HG03378 (cell line): ENCODE measurements at regions not wholly inside any gene's neighbourhood (a gene's known extent, or its start where the extent isn't known, plus 50 kb on each side); places are given as distances from the start of the nearest gene placed in this dataset.

Experiments
- ATAC-seq: cut with Tn5 transposase; IDR thresholded peaks from one replicate; pipeline ENCODE4 v1.9.1; 2021; ENCODE audit warnings: mild to moderate bottlenecking, moderate library complexity; ENCODE audit not compliant: unreplicated experiment

DNA sequence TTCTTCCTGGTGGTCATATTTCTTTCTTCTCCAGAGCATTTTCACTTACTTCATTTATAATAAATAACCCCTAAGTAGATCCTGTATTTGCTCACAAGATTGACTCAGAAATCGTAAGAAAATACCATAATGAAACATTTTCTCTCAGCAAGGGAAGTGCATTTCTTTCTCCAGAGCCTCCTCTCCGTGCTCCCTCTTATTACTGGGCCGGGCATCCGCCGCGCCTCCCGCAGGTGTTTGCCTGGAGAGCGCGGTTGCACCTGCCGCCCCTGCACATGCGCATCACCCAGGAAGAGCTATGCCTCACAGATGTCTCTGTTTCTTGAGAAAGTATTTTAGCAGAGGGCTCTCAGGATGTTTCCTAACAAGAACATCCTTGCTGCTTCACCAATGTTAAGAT lies 509.2 kb downstream of the TCERG1L start:
- no peak for ATAC-seq

DNA sequence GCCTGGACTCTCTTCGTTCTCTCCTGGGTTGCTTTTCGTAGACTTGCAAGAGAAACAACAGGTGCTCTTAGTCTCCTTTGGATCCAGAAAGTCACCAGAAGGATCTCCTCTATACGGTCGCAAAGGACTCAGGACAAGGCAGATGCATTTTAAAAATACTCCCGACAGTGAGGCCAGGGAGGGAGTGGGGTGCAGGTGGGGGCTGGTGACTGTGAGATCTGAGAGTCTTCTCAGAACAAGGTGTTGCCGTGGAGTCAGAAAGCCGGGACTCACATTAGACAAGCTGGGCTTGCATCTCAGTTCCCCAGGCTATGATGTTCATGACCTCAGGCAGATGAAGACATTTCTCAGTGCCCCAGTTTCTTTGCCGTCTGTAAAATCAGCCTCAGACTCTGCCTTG lies 507.2 kb downstream of the TCERG1L start:
- no peak for ATAC-seq

- no peak for ATAC-seq
These were observed 506.5 kb downstream of the TCERG1L start for GRCh38 chr10:130804778-130805634.

DNA sequence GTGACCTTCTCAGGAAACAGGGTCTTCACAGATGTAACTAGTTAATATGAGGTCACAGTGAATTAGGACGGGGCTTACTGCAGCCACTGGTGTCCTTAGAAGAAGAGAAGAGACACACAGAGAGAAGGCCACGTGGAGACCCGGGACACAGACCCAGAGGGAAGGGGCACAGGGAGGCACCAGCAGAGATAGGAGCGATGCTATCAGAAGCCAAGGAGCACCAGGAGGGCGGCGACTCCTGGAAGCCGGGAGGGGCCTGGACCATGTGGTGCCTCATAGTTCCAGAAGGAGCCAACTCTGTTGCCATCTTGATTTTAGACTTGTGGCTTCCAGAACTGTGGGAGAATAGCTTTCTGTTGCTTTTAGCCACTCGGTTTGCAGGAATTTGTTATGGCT lies 505.9 kb downstream of the TCERG1L start:
- ATAC-seq: no peak

DNA sequence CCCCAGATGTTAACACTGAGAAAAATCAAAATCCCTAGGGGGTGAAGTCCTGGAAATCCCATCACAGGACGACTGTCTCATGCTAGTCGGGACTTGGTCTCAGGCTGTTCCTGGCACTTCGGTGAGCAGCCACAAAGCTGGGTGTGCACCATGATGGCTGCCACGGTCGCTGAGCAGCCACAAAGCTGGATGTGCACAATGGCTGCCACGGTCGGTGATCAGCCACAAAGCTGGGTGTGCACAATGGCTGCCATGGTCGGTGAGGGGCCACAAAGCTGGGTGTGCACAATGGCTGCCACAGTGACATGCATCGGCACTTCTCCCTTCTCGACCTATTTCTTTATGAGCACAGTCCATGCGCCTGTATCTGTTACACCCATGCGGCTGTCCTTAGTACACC lies 505.1 kb downstream of the TCERG1L start:
- ATAC-seq: no peak

- ATAC-seq: no peak
These were observed 504.4 kb downstream of the TCERG1L start for GRCh38 chr10:130807096-130807495.

DNA sequence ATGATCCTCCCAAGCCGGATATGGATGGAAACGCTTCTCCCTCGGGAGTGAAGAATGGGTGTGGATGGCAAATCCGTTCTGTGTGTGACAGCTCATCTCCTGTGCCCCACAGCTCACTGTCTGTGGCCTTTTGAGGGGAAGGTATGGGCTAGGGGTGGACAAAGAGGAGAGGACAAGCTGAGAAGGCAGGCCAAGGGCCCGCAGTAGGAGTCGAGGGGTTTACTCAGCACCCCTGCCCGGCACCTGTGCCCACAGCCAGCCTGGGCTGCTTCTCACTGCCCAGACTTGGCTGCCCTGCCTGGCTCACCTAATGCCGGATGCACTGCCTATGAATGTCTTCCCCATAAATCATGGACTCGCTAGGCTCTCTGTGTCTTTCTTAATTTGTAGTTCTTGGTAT lies 503.8 kb downstream of the TCERG1L start:
- no peak for ATAC-seq

DNA sequence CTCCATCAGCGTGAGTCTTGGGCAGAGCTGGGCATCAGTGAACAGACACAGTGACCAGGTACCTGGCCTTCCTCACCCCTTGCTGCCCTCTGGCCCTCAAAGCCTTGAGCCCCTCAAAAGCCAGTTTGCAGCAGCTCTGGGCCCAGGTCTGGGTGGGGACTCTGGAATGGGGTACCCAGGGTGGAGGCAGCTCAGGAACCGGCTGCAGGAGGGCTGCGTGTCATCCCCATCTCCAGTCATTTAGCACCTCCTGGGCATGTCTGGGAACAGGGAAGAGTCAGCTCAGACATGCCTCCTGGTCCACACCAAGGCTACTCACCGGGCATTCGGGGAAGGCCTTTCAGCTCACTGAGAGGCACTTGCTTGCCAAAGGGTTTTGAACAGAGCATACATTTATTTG lies 503.3 kb downstream of the TCERG1L start:
- no peak for ATAC-seq

- no peak for ATAC-seq
These were observed 502.8 kb downstream of the TCERG1L start for GRCh38 chr10:130808686-130809085.

- ATAC-seq: no peak
These were observed 502.3 kb downstream of the TCERG1L start for GRCh38 chr10:130809181-130809580.

DNA sequence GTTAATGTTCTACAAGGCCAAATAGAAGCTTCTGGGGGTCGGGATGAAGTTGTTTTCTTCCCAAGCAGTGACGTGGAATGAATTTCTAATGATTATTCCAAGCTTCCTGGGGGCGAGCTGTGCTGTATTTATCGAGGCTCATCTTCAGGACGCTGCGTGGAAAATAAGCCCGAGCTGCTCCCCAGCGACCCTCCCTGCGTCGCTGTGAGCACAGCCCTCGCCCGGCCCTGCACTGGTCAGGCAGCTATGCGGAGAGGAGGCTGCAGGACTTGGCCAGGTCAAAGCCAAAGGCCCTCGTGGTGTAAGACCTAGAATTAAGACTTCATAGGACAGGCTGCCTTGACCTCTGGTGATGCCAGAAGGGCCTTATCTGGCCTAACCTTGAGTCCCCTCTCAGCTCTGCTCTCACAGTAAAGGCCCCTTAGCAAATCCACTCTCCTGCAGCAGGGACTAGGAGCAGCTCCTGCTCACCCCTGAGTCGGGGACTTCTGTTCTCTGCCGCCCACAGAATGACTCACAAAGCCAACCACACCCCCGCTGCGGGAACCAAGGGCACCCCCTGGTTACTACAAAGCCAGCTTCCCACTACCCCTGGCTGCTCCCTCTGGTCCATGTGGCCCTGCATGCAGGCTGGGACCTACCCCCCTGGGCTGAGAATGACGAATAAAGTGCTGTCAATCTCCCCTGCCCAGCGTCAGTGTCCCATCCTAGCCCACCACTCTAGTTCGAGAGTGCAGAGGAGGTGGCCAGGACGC lies 501.6 kb downstream of the TCERG1L start:
- ATAC-seq: no peak

- ATAC-seq: no peak
These were observed 500.7 kb downstream of the TCERG1L start for GRCh38 chr10:130810856-130811255.

DNA sequence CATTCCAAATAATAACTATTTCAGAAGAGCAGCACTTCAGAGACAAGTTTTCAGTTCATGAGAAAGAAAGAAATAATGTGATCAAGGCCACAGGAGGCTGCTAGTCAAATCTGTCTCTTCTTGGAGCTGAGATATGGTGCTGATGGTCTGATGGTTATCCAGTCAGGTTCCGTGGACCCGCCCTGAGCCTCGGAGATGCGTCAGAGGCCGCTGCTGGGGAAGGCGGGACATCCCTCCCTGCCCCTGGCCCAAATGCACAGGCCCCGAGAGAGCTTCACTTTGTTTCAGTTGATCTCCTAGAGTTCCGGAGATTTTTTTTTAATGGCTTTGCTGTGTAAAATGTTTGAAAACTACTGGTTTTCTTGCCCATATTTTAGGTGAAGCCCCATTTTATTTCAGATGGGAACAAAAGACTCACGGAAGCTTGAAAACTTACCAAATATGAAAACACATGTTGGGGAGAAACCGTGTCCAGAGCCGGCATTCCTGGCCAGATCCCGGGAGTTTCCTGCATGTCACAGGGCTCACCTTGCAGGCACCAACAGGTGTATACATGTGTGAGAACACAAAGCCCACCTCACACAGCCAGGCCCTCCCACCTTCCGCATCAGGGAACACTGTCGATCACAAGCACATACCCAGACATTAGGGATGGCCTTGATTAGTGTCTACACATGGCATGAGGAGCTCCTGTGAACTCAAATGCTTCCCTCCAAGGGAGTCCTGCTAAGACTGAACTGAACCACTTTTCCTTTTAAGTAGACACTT lies 499.0 kb downstream of the TCERG1L start:
- ATAC-seq: no peak

GRCh38 chr10:130814610-130815009 lies 496.9 kb downstream of the TCERG1L start:
- no peak for ATAC-seq

DNA sequence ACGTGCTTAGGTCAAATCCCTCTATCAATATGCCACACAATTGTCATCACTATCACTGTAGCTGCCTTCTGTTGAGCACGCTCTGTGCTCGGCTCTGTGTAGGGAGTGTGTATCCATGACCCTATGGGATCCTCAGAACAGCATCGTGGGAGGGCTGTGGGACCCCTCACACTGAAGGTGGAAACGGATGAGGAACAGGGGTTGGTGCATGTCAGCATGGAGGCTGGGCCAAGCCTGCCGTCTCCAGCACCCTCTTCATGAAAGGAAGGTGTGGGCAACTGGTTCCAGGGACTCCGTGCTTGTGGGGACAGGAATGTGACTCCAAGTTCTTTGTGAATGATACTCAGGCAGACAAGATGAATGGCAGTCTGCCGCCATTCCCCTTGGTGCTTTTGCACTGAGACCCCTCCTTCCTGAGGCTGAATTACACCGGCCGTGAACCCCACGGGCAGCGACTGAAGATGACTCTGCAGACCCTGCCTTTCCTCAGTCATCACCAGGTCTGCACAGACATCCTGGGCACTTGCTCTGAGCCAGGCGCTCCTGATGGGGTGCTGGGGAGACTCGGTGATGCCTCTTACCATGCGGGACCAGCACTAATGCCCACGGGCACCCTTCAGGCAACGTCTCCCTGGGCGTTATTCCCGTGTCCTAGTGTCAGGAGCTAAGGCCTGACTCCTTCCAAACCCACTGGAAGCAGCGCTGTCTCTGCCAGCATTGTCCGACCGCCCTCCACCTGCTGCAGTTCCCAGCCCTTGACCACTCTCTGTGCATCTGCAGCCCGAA lies 495.2 kb downstream of the TCERG1L start:
- no peak for ATAC-seq

- no peak for ATAC-seq
These were observed 494.4 kb downstream of the TCERG1L start for GRCh38 chr10:130817046-130817624.

DNA sequence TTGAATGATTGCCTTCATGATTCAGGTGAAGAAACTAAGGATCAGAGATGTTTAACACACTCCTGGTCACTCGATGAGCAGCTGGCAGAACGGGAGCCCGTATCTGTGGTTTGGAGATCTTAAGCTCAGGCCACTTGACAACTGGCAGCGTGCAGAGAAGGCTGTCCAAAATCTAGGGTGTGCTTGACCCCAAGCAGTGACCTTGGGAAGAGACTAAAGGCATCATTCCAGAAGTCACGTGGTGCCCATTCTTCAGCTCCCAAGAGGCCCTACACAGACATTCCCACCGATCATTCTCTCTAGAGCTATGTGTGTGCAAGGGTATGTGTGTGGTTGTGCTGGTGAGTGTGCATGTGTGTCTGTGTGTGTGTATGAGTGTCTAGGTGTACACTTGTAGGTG lies 493.8 kb downstream of the TCERG1L start:
- no peak for ATAC-seq

DNA sequence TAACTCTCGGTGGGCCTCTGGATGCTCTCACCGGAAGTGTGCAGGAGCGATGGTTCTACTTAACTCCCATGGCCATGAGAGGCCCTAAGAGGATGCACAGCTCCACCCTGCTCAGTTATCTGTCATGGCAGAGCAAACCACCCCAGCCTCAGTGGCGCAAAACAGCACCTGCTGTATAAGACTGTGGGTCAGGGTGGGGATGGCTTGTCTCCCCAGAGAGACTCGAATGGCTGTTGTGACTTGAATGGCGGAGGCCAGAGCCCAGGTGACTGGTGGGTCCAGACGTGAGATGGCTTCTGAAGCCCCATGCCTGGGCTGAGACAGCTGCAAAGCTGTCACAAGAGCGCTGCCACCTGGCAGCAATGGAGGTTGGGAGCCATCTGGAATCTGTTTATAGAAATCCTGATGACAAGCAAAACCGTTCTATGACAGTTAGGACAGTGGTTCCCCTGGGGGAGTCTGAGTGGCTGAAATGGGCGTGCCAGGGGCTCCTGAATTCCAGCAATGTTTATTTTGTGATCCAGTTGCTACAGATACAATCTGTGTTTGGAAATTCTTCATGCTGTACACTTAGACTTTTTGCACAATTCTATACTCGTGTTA lies 490.5 kb downstream of the TCERG1L start:
- ATAC-seq: no peak

DNA sequence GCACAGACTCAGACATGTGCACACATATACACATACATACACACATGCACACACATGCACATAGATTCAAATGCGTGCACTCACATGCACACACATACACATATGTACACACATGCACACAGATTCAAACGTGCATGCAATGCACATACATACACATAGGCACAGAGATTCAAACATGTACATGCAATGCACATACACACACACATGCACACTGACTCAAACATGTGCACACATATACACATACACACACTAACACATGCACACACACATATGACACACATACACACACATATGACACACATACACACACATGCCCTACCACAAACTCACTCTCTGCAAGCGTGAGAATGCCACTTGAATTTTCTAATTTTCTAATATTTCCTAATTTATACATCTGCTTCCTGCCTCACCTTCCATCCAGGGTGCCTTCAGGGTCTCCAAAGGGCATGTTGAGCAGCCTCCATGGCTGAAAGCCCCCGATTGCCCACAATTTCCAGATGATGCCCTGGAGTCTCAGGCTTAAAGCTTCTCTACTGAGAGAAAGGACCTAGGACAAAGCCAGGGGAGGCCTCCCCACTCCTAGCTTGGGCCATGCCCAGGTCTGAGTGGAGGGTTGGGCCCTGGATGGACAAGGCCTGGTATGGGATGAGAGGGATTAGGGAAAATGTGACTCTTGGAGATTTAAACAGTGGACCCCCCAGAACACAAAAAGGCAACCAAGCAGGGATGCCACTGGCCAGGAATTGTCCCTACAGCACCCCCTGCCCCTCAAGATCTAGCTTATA lies 487.1 kb downstream of the TCERG1L start:
- ATAC-seq: no peak
